ENCODE measurements at regions not wholly inside any gene's neighbourhood (a gene's known extent, or its start where the extent isn't known, plus 50 kb on each side); places are given as distances from the start of the nearest gene placed in this dataset.
"Not testable (repeated sequence)": the region's sequence is repeated elsewhere in the genome, so short reads cannot be mapped to it uniquely, and the experiment has no call there.

DNA sequence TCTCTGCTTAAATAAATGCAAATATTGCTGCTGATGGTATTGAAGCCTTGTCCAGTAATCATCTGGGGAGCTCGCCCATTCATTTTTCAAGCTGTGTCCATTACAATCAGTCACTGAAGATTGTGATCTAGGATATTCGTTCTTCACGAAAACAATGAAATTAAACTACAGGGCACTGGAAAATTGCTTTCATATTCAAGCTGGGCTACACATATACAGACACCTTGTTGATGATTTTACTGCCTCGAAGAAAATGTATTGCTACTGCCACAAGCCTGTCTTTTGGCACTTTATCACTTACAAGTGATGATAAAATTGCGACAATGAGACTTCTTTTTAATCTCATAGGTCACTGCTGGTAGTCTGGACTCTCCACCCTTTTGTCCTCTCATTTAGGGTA, 100.0 kb upstream of the MINDY3 start:
- no peaks in the 10 kb centered on the region for H3K4me1 ChIP-seq (ENCODE audit: control insufficient read depth, extremely low read depth, insufficient read depth, low read length)
- no peak overlapping the region for H3K4me3 ChIP-seq (replicated peaks in 1 of 3; ENCODE audit: insufficient read depth in 1 of 3, low read depth in 1 of 3, low read length in 3 of 3)
- BruUV-seq (replicated peaks): no TSS peak
- H3K4me2 ChIP-seq (ENCODE audit: insufficient read depth, low read length): no peak overlapping the region
- no peaks in the 10 kb centered on the region for H3K79me2 ChIP-seq (ENCODE audit: control insufficient read depth, insufficient read depth, low read length)
- no peak for TF ChIP-seq FOS (IDR thresholded peaks at IDR 0.05; ENCODE audit: borderline replicate concordance, insufficient read depth, low read length)
- no peak for TF ChIP-seq MAX (IDR thresholded peaks at IDR 0.05; ENCODE audit: insufficient read depth, insufficient read length)
- no peak for TF ChIP-seq POLR2A (IDR thresholded peaks at IDR 0.05; ENCODE audit: low read depth, low read length)
- no peak for TF ChIP-seq EZH2 (IDR thresholded peaks at IDR 0.05; ENCODE audit: borderline replicate concordance, low read depth, low read length, severe bottlenecking)
- TF ChIP-seq CTCF (IDR thresholded peaks at IDR 0.05; ENCODE audit: extremely low read depth in 1 of 2, insufficient read depth in 1 of 2, low read depth in 1 of 2, low read length in 2 of 2): no peak
- no peak for TF ChIP-seq JUN (IDR thresholded peaks at IDR 0.05; ENCODE audit: borderline replicate concordance, insufficient read depth, insufficient read length, low read depth)
- TF ChIP-seq MYC (IDR thresholded peaks at IDR 0.05; ENCODE audit: low read depth, low read length): no peak
- no peak for TF ChIP-seq POLR2AphosphoS5 (IDR thresholded peaks at IDR 0.05; ENCODE audit: insufficient read depth, low read depth, low read length)
- TF ChIP-seq GATA2 (IDR thresholded peaks at IDR 0.05; ENCODE audit: insufficient read depth, insufficient read length, low read depth, low read length): no peak
- H3K9ac ChIP-seq (replicated peaks; ENCODE audit: extremely low read depth, insufficient read depth, low read length): no peak overlapping the region
- no peak overlapping the region for H3K27ac ChIP-seq (ENCODE audit: insufficient read depth, low read depth, low read length)
- H3K9me1 ChIP-seq (replicated peaks; ENCODE audit: control insufficient read depth, extremely low read depth, insufficient read depth, low read length): no peaks in the 10 kb centered on the region
- DNase-seq (ENCODE audit: low read depth, low spot score): no peak
- ChIA-PET POLR2A (no interaction called here), CTCF (interaction anchor here (1.4 kb wide), 1 partner anchor 11 kb away, joined by 4 read pairs; no protein-coding TSS in a partner anchor)
- intact Hi-C loops (cut with micrococcal nuclease): no loop called here
- dilution Hi-C loops (cut with MboI; ENCODE audit: extremely low pct_ligation_motif_present, low sequenced_read_pairs): no loop called here
- H3K27me3 ChIP-seq (ENCODE audit: control insufficient read depth in 2 of 2, insufficient read depth in 2 of 2, low read length in 2 of 2): no peaks in the 10 kb centered on the region
- FAIRE-seq: no peak
- no peaks in the 10 kb centered on the region for H4K20me1 ChIP-seq (replicated peaks; ENCODE audit: control insufficient read depth, extremely low read depth, insufficient read depth, low read length)
- H2AFZ ChIP-seq (ENCODE audit: low read depth, low read length): no peak overlapping the region
- H3K36me3 ChIP-seq (ENCODE audit: control insufficient read depth in 2 of 2, extremely low read depth in 1 of 2, insufficient read depth in 2 of 2, low read length in 2 of 2): no peaks in the 10 kb centered on the region
- H3K9me3 ChIP-seq (replicated peaks; ENCODE audit: control insufficient read depth, insufficient read depth, low read length): no peaks in the 10 kb centered on the region

- BruUV-seq (replicated peaks); H3K9me3 ChIP-seq (replicated peaks; ENCODE audit: control insufficient read depth, insufficient read depth, low read length); H3K4me2 ChIP-seq (ENCODE audit: insufficient read depth, low read length); H3K79me2 ChIP-seq (ENCODE audit: control insufficient read depth, insufficient read depth, low read length); CTCF ChIA-PET; H3K4me3 ChIP-seq (replicated peaks in 1 of 3; ENCODE audit: insufficient read depth in 1 of 3, low read depth in 1 of 3, low read length in 3 of 3); H3K27ac ChIP-seq (ENCODE audit: insufficient read depth, low read depth, low read length); H3K9ac ChIP-seq (replicated peaks; ENCODE audit: extremely low read depth, insufficient read depth, low read length); H2AFZ ChIP-seq (ENCODE audit: low read depth, low read length); H3K27me3 ChIP-seq (ENCODE audit: control insufficient read depth in 2 of 2, insufficient read depth in 2 of 2, low read length in 2 of 2); H4K20me1 ChIP-seq (replicated peaks; ENCODE audit: control insufficient read depth, extremely low read depth, insufficient read depth, low read length); H3K36me3 ChIP-seq (ENCODE audit: control insufficient read depth in 2 of 2, extremely low read depth in 1 of 2, insufficient read depth in 2 of 2, low read length in 2 of 2); POLR2A ChIA-PET; dilution Hi-C loops (cut with MboI; ENCODE audit: extremely low pct_ligation_motif_present, low sequenced_read_pairs); H3K9me1 ChIP-seq (replicated peaks; ENCODE audit: control insufficient read depth, extremely low read depth, insufficient read depth, low read length); FAIRE-seq; DNase-seq (ENCODE audit: low read depth, low spot score); H3K4me1 ChIP-seq (ENCODE audit: control insufficient read depth, extremely low read depth, insufficient read depth, low read length); intact Hi-C loops (cut with micrococcal nuclease): not testable (repeated sequence)
Observed at GRCh38 chr10:15972736-15973135, 112.4 kb upstream of the MINDY3 start.

All from endothelial cell of umbilical vein (primary cell).